IPS DF 6.9 (cell line): ENCODE measurements at regions not wholly inside any gene's neighbourhood (a gene's known extent, or its start where the extent isn't known, plus 50 kb on each side); places are given as distances from the start of the nearest gene placed in this dataset.
"Not testable (repeated sequence)": the region's sequence is repeated elsewhere in the genome, so short reads cannot be mapped to it uniquely, and the experiment has no call there.

Experiments
- DNase-seq: peaks from one replicate; pipeline ENCODE4 v3.0.0-alpha.2; 2013; ENCODE audit warnings: low read depth, low spot score
- H3K27ac ChIP-seq: one replicate; pipeline ENCODE4 v1.5.1; 2013; ENCODE audit warnings: low read length, control low read depth
- H3K27me3 ChIP-seq: 2 replicates; pipeline ENCODE4 v1.6.1; 2013; ENCODE audit warnings: mild to moderate bottlenecking, low read length; ENCODE audit not compliant: control insufficient read depth, insufficient read depth
- H3K36me3 ChIP-seq: 2 replicates; pipeline ENCODE4 v1.6.1; 2013; ENCODE audit warnings: low read length; ENCODE audit not compliant: control insufficient read depth, insufficient read depth
- H3K4me1 ChIP-seq: 2 replicates; pipeline ENCODE4 v1.6.1; 2013; ENCODE audit warnings: low read length; ENCODE audit not compliant: control insufficient read depth, insufficient read depth
- H3K4me3 ChIP-seq: 2 replicates; pipeline ENCODE4 v1.5.1; 2013; ENCODE audit warnings: mild to moderate bottlenecking, low read length
- H3K9me3 ChIP-seq: 2 replicates; pipeline ENCODE4 v1.6.1; 2013; ENCODE audit warnings: low read length, inconsistent platforms; ENCODE audit not compliant: control insufficient read depth, insufficient read depth
- WGBS: extraction: QIAGEN DNeasy Blood & Tissue Kit; methylation state at CpG from one replicate; pipeline ENCODE4 v1.1.7; 2013; ENCODE audit warnings: mixed read lengths, missing lambda C conversion rate; ENCODE audit not compliant: insufficient read length, insufficient coverage; 5-methylcytosine and 5-hydroxymethylcytosine counted together

- no CpG with 5 or more reads among the region's 2 CpGs for WGBS
- no peaks in the 10 kb centered on the region for H3K9me3 ChIP-seq
- no peaks in the 10 kb centered on the region; the same call in 1 of the 2 replicates for H3K27me3 ChIP-seq
- no peaks in the 10 kb centered on the region for H3K4me1 ChIP-seq
- H3K4me3 ChIP-seq, result no peak overlapping the region
- H3K27ac ChIP-seq, result no peak overlapping the region
- no peaks in the 10 kb centered on the region for H3K36me3 ChIP-seq
- no peak for DNase-seq
Measured at GRCh38 chr7:46286957-46287356, 365.9 kb upstream of the IGFBP3 start.

DNA sequence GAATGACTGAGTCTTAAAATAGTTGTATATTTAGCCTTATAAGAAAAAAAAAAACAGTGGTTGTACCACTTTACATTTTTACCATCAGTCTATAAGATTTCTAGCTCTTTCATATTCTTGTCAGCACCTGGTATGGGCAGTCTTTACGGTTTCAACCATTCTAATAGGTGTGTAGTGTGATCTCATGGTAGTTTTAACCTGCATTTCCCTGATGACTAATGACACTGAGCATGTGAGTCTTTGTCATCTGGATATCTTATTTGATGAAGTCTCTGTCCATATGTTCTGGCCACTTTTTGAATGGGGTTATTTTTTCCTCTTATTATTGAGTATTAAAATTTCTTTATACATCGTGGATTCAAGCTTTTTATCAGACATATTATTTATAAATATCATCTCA is 365.3 kb upstream of the IGFBP3 start:
- H3K4me1 ChIP-seq, result no peaks in the 10 kb centered on the region
- H3K9me3 ChIP-seq, result no peaks in the 10 kb centered on the region
- H3K4me3 ChIP-seq, result no peak overlapping the region
- no peak for DNase-seq
- no peaks in the 10 kb centered on the region for H3K36me3 ChIP-seq
- H3K27ac ChIP-seq, result no peak overlapping the region
- no CpG with 5 or more reads among the region's 2 CpGs for WGBS
- no peaks in the 10 kb centered on the region; the same call in 1 of the 2 replicates for H3K27me3 ChIP-seq

DNA sequence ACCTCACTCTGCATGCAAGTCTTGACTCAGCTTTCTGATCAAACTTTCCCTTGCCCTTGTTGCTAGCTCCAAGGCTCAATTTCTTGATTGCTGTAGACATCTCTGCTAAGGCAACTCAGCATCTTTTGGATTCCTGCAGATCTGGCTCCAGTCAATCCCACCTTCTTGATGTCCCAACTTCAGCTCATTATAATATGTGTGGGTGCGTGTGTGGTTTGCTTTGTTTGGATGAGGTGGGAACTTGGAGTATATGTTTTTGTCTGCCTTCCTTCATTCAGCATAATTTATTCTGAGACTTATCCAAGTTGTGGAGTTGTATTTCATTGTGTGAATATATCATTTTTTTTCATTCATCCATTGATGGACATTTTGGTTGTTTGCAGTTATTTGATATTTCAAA is 364.8 kb upstream of the IGFBP3 start:
- H3K36me3 ChIP-seq, result no peaks in the 10 kb centered on the region
- no peak overlapping the region for H3K27ac ChIP-seq
- no peaks in the 10 kb centered on the region for H3K4me1 ChIP-seq
- H3K27me3 ChIP-seq, result no peaks in the 10 kb centered on the region; the same call in 1 of the 2 replicates
- DNase-seq, result no peak
- H3K4me3 ChIP-seq, result no peak overlapping the region
- H3K9me3 ChIP-seq, result no peaks in the 10 kb centered on the region
- no CpG with 5 or more reads among the region's 1 CpG for WGBS

DNA sequence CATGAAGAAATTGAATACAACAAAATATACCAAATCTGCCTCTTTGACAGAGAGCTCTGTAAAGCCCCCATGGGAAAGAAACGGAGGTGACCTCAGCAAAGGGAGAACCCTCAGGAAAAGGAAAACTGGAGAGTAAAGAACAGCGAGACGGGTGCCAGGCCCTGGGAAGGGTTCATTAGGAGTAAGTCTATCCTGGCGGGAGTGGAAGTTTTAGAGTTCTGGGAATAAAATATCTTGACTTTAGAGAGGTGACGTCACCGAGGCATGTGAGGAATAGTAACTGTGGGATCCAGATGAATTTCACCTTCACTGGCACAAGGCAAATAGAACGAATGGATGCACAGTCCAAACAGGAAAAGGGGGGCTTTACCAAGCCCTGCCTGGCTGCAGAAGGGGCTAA is 362.8 kb upstream of the IGFBP3 start:
- no peak for DNase-seq
- no peaks in the 10 kb centered on the region for H3K27me3 ChIP-seq
- H3K9me3 ChIP-seq, result no peaks in the 10 kb centered on the region
- no CpG with 5 or more reads among the region's 7 CpGs for WGBS
- no peak overlapping the region for H3K4me3 ChIP-seq
- H3K4me1 ChIP-seq, result no peaks in the 10 kb centered on the region
- no peak overlapping the region for H3K27ac ChIP-seq
- H3K36me3 ChIP-seq, result no peaks in the 10 kb centered on the region

- Histone ChIP-seq H3K27me3 (no peaks in the 10 kb centered on the region), H3K4me1 (no peaks in the 10 kb centered on the region), H3K9me3 (no peaks in the 10 kb centered on the region), H3K4me3 (no peak overlapping the region), H3K36me3 (no peaks in the 10 kb centered on the region), H3K27ac (no peak overlapping the region)
- no CpG with 5 or more reads among the region's 1 CpG for WGBS
- DNase-seq, result peak; percentile 16
Measured at GRCh38 chr7:46282155-46282554, 361.1 kb upstream of the IGFBP3 start.

DNA sequence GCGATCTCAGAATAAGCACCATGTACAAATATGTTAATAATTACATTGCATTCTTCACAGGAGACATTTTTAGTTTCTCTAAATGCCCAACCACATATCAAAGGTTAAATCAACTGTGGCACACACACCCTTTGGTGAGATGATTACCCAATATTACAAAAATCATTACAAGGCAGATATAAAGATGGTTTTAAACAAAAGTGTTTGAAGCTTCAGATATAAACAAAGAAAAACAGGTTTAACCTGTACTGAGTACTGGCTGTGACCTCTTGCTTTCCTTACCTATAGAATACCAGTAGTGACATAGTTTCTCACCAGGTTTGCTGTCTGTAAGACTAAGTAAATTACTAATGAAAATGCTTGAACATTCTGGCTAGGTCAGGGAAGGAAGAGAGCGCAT is 360.0 kb upstream of the IGFBP3 start:
- H3K4me1 ChIP-seq, result no peaks in the 10 kb centered on the region
- H3K27ac ChIP-seq, result no peak overlapping the region
- no peak overlapping the region for H3K4me3 ChIP-seq
- H3K27me3 ChIP-seq, result no peaks in the 10 kb centered on the region
- no peaks in the 10 kb centered on the region for H3K9me3 ChIP-seq
- WGBS, result no CpG with 5 or more reads among the region's 2 CpGs
- DNase-seq, result no peak
- no peaks in the 10 kb centered on the region for H3K36me3 ChIP-seq

- no peak overlapping the region for H3K4me3 ChIP-seq
- WGBS, result no CpG with 5 or more reads among the region's 2 CpGs
- DNase-seq, result no peak
- no peaks in the 10 kb centered on the region for H3K4me1 ChIP-seq
- no peaks in the 10 kb centered on the region for H3K36me3 ChIP-seq
- no peaks in the 10 kb centered on the region for H3K9me3 ChIP-seq
- H3K27ac ChIP-seq, result no peak overlapping the region
- no peaks in the 10 kb centered on the region for H3K27me3 ChIP-seq
Measured at GRCh38 chr7:46279290-46279689, 358.2 kb upstream of the IGFBP3 start.

DNA sequence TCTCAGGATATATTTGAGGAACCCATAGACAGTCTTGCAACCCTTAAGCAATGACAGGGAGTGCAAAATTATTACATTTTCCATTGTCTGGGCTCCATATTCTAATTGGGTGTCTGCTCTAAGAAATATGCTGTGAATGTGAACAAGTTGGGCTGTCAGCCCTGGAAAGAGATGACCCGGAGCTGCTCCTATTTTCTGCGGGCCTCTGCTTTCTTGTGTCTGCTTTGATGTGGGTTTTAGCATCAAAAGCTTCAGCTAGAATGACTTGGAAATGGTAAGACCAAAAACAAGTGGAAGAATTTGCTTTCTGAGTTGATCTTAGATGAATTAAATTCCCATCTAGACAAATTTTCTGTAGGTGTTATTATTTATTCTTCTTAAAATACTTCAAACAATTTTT is 343.6 kb upstream of the IGFBP3 start:
- no peak for DNase-seq
- Histone ChIP-seq H3K36me3 (no peaks in the 10 kb centered on the region), H3K27me3 (no peaks in the 10 kb centered on the region), H3K4me1 (no peaks in the 10 kb centered on the region), H3K9me3 (no peaks in the 10 kb centered on the region), H3K27ac (no peak overlapping the region), H3K4me3 (no peak overlapping the region)
- WGBS, result no CpG with 5 or more reads among the region's 2 CpGs

- H3K9me3 ChIP-seq, H3K27ac ChIP-seq, H3K4me1 ChIP-seq, H3K4me3 ChIP-seq, H3K27me3 ChIP-seq, H3K36me3 ChIP-seq, DNase-seq: not testable (repeated sequence)
- WGBS, result no CpG with 5 or more reads among the region's 9 CpGs
Measured at GRCh38 chr7:46261638-46262037, 340.6 kb upstream of the IGFBP3 start.

- Histone ChIP-seq H3K27me3 (no peaks in the 10 kb centered on the region), H3K4me3 (no peak overlapping the region), H3K4me1 (no peaks in the 10 kb centered on the region), H3K27ac (no peak overlapping the region), H3K36me3 (no peaks in the 10 kb centered on the region), H3K9me3 (no peaks in the 10 kb centered on the region)
- WGBS, result no CpG with 5 or more reads among the region's 1 CpG
- no peak for DNase-seq
Measured at GRCh38 chr7:46259947-46260346, 338.9 kb upstream of the IGFBP3 start.

DNA sequence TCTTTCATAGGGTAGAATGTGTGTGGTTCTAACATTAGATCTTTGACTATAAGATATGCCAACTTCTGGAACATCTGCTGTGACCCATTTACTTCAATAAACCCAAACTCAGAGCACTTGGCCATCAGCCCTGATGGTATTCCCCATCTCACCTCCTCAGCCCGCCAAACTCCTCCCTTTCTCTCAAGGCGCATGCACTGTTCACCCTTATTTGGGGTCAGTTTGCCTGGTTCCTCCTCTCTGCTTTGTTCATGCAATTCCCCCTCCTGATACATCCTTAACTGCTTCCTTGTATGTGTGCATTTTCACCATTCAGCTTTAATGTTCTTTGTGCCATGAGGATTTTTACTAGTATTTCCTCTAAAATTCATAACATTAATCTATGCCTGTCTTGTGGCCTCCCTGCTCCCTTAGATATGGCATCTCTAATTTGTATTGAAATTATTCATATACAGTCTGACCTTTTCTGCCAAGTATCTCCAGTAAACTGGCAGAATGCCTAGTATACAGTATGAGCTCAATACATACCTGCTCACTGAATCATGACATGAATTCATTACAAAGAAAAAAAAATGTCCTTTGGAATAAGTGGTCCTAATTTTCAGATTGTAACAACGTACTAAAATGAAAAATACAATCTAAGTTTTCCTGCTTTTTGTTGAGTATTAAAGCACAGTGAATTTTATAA is 336.8 kb upstream of the IGFBP3 start:
- WGBS, result no CpG with 5 or more reads among the region's 3 CpGs
- no peak for DNase-seq
- Histone ChIP-seq H3K4me3 (no peak overlapping the region), H3K4me1 (no peaks in the 10 kb centered on the region), H3K27me3 (no peaks in the 10 kb centered on the region), H3K9me3 (no peaks in the 10 kb centered on the region), H3K36me3 (no peaks in the 10 kb centered on the region), H3K27ac (no peak overlapping the region)
